ENCODE measurements at regions not wholly inside any gene's neighbourhood (a gene's known extent, or its start where the extent isn't known, plus 50 kb on each side); places are given as distances from the start of the nearest gene placed in this dataset.

- POLR2A ChIA-PET: no interaction called here
- FAIRE-seq: no peak
Measured at GRCh38 chr12:94766397-94766796, 116.0 kb upstream of the TMCC3 start.

GRCh38 chr12:94763462-94763861 lies 113.1 kb upstream of the TMCC3 start:
- Histone ChIP-seq H3K4me1 (peaks cover 10% of the 10 kb centered on the region; the same call in 2 of the 3 replicates), H3K4me3 (no peak overlapping the region), H3K9me3 (no peaks in the 10 kb centered on the region), H3K27ac (no peak overlapping the region), H3K4me2 (no peak overlapping the region)
- no peak for DNase-seq (ENCODE audit: low read depth in 1 of 2, low spot score in 1 of 2)
- FAIRE-seq: no peak
- 82% methylated on average over 6 of the region's 6 CpGs for WGBS (ENCODE audit: missing lambda C conversion rate)
- ATAC-seq: no peak
- no peak for TF ChIP-seq KDM1A (IDR thresholded peaks at IDR 0.05; ENCODE audit: low read depth)
- no peak for TF ChIP-seq MAZ (IDR thresholded peaks at IDR 0.05; ENCODE audit: borderline replicate concordance, low read depth, low read length)
- no peak for TF ChIP-seq FOXS1 (CRISPR knock-in tag; IDR thresholded peaks at IDR 0.05)
- no peak for TF ChIP-seq REST (IDR thresholded peaks at IDR 0.05)
- TF ChIP-seq FOSB (CRISPR knock-in tag; IDR thresholded peaks at IDR 0.05): no peak
- no peak for TF ChIP-seq RCOR1 (IDR thresholded peaks at IDR 0.05; ENCODE audit: low read depth, low read length)
- no peak for TF ChIP-seq ZSCAN20 (CRISPR knock-in tag; IDR thresholded peaks at IDR 0.05)
- no peak for TF ChIP-seq POLR2AphosphoS2 (conservative IDR thresholded peaks at IDR 0.05; ENCODE audit: low read length)
- TF ChIP-seq EP300 (IDR thresholded peaks at IDR 0.05): no peak
- no peak for TF ChIP-seq MYC (IDR thresholded peaks at IDR 0.05; ENCODE audit: borderline replicate concordance, low read length)
- TF ChIP-seq EHF (CRISPR knock-in tag; IDR thresholded peaks at IDR 0.05): no peak
- TF ChIP-seq CTCF (IDR thresholded peaks at IDR 0.05): no peak
- TF ChIP-seq NR3C1 (IDR thresholded peaks at IDR 0.05): no peak
- no peak for TF ChIP-seq JUN (IDR thresholded peaks at IDR 0.05)
- ChIA-PET CTCF (interaction anchor here (0.6 to 3.5 kb wide), 19 partner anchors 9 to 869 kb away, joined by 3 to 16 read pairs (median 4); no protein-coding TSS in a partner anchor), POLR2A (no interaction called here)

More at GRCh38 chr12:94766397-94766796, 116.0 kb upstream of the TMCC3 start:
- H3K27ac ChIP-seq: no peak overlapping the region
- no peak for TF ChIP-seq ZSCAN20 (CRISPR knock-in tag; IDR thresholded peaks at IDR 0.05)
- TF ChIP-seq, protein P1, sequence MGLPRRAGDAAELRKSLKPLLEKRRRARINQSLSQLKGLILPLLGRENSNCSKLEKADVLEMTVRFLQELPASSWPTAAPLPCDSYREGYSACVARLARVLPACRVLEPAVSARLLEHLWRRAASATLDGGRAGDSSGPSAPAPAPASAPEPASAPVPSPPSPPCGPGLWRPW (IDR thresholded peaks at IDR 0.05): no peak
- TF ChIP-seq RFX5 (IDR thresholded peaks at IDR 0.05): no peak
- no peak for TF ChIP-seq TP53 (CRISPR knock-in tag; IDR thresholded peaks at IDR 0.05)
- TF ChIP-seq POLR2A (IDR thresholded peaks at IDR 0.05; ENCODE audit: low read length): no peak
- no peak for TF ChIP-seq SREBF2 (IDR thresholded peaks at IDR 0.05)
- TF ChIP-seq ESRRA (IDR thresholded peaks at IDR 0.05; ENCODE audit: borderline replicate concordance, low read length): no peak
- no peak for TF ChIP-seq NFE2L2 (conservative IDR thresholded peaks at IDR 0.05; ENCODE audit: low read length)
- TF ChIP-seq FOXS1 (CRISPR knock-in tag; IDR thresholded peaks at IDR 0.05): no peak
- no peak for TF ChIP-seq JUN (IDR thresholded peaks at IDR 0.05)
- no peak for TF ChIP-seq PBX3 (IDR thresholded peaks at IDR 0.05)
- no peaks in the 10 kb centered on the region for H3K9me3 ChIP-seq
- 93% methylated on average over 1 of the region's 1 CpG for WGBS (ENCODE audit: missing lambda C conversion rate)
- ATAC-seq: no peak
- no peak overlapping the region for H3K4me2 ChIP-seq
- DNase-seq (ENCODE audit: low read depth in 1 of 2, low spot score in 1 of 2): no peak
- CTCF ChIA-PET: no interaction called here
- peaks cover 10% of the 10 kb centered on the region; the same call in 2 of the 3 replicates for H3K4me1 ChIP-seq
- no peak overlapping the region for H3K4me3 ChIP-seq
